Keratinocyte (primary cell): ENCODE measurements at regions not wholly inside any gene's neighbourhood (a gene's known extent, or its start where the extent isn't known, plus 50 kb on each side); places are given as distances from the start of the nearest gene placed in this dataset.

Source experiments
- CTCF ChIP-seq, 3 experiments: IDR thresholded peaks in 1 of 3; conservative IDR thresholded peaks in 1 of 3; optimal IDR thresholded peaks in 1 of 3; 2 replicates in 2 of 3; 3 replicates in 1 of 3; pipeline versions ENCODE3 to v1.5.1; 2011; ENCODE audit warnings: low read length in 3 of 3, mild to moderate bottlenecking in 3 of 3, moderate library complexity in 2 of 3, control low read depth in 1 of 3, inconsistent platforms in 1 of 3; ENCODE audit not compliant: insufficient read depth in 2 of 3; ENCODE audit errors: extremely low read depth in 1 of 3
- EZH2 ChIP-seq: IDR thresholded peaks from one replicate; pipeline ENCODE4 v1.6.1; 2012; ENCODE audit warnings: inconsistent platforms, mild to moderate bottlenecking, low read length, moderate library complexity

DNA sequence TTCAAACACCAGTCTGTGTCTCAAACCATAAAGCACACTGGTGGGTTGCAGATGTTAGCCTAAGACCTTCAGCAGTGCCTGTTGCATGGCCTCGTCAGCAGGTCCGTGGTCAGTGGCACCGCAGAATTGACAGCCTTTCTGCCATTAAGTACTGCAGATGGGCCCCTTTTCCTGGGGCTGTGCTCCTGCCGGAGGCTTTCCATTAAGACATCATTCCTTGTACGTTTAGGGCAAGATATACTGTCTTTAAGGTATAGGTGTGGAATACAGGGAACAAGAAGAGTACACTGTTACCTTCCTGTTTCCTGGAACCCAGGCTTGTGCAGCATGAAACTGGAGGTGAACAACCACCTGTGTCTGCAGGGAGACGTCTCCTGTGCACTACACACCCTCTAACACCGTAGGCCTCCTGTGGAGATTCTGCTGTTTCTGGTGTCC, 67.9 kb upstream of the WDR1 start:
- TF ChIP-seq CTCF (optimal IDR thresholded peaks at IDR 0.05 in 1 of 3, IDR thresholded peaks at IDR 0.05 in 1 of 3, conservative IDR thresholded peaks at IDR 0.05 in 1 of 3; ENCODE audit: extremely low read depth in 1 of 3, insufficient read depth in 2 of 3, low read length in 3 of 3) (no peak), EZH2 (no peak)
